PC-9 (cell line): ENCODE measurements at regions not wholly inside any gene's neighbourhood (a gene's known extent, or its start where the extent isn't known, plus 50 kb on each side); places are given as distances from the start of the nearest gene placed in this dataset.

Experiments
- BruUV-seq: library from RNA; stranded (reverse); fragments of 400-500 nt; replicated peaks from 2 replicates; lab custom pipeline; 2021; lab: Mats Ljungman, UMichigan
- CTCF ChIA-PET: fragments of 300-600 bp; sonication (Branson Sonifier 250); formaldehyde crosslinking; loops from one replicate; lab custom pipeline; 2022; ENCODE audit warnings: antibody characterized with exemption; lab: Charles Lee
- POLR2A ChIA-PET: fragments of 300-600 bp; sonication (Branson Sonifier 250); formaldehyde crosslinking; loops from one replicate; lab custom pipeline; 2022; ENCODE audit warnings: antibody characterized with exemption; ENCODE audit not compliant: unreplicated experiment; lab: Charles Lee
- DNase-seq, 2 experiments: peaks; one replicate each; pipeline versions ENCODE4 v3.0.0 to v3.0.0-alpha.2; 2015 to 2022; ENCODE audit warnings: mixed read lengths in 1 of 2
- H2AFZ ChIP-seq: fragments of 200-600 bp; sonication (generic); 2 replicates; pipeline ENCODE4 v1.8.1; 2017; ENCODE audit warnings: antibody characterized with exemption
- H3F3A ChIP-seq: fragments of 200-600 bp; sonication (generic); 2 replicates; pipeline ENCODE4 v1.8.1; 2017; ENCODE audit warnings: antibody characterized with exemption, mild to moderate bottlenecking, low read depth; ENCODE audit not compliant: insufficient read depth
- H3K27ac ChIP-seq: fragments of 200-600 bp; sonication (generic); 2 replicates; pipeline ENCODE4 v1.6.1; 2016; ENCODE audit warnings: mixed run types
- H3K27me3 ChIP-seq: fragments of 200-600 bp; sonication (generic); 2 replicates; pipeline ENCODE4 v1.6.1; 2016; ENCODE audit warnings: low read depth, mixed run types; ENCODE audit not compliant: insufficient read depth
- H3K36me3 ChIP-seq: fragments of 200-600 bp; sonication (generic); 2 replicates; pipeline ENCODE4 v1.6.1; 2016; ENCODE audit warnings: low read depth, mixed run types
- H3K4me1 ChIP-seq: fragments of 200-600 bp; sonication (generic); replicated peaks from 2 replicates; pipeline ENCODE4 v1.6.1; 2016; ENCODE audit warnings: mixed run types; ENCODE audit not compliant: insufficient read depth
- H3K4me2 ChIP-seq: fragments of 200-600 bp; sonication (generic); 2 replicates; pipeline ENCODE4 v1.6.1; 2017; ENCODE audit warnings: mixed run types
- H3K4me3 ChIP-seq: fragments of 200-600 bp; sonication (generic); 2 replicates; pipeline ENCODE4 v1.6.1; 2016; ENCODE audit warnings: mixed run types
- H3K79me2 ChIP-seq: fragments of 200-600 bp; sonication (generic); 2 replicates; pipeline ENCODE4 v1.6.1; 2017; ENCODE audit warnings: low read depth, mixed run types
- H3K9me2 ChIP-seq: fragments of 200-600 bp; sonication (generic); 2 replicates; pipeline ENCODE4 v1.8.1; 2017; ENCODE audit warnings: mild to moderate bottlenecking; ENCODE audit not compliant: insufficient read depth
- H3K9me3 ChIP-seq: fragments of 200-600 bp; sonication (generic); 2 replicates; pipeline ENCODE4 v1.8.1; 2016; ENCODE audit warnings: low read depth; ENCODE audit not compliant: insufficient read depth
- H4K20me1 ChIP-seq: fragments of 200-600 bp; sonication (generic); 2 replicates; pipeline ENCODE4 v1.8.1; 2017; ENCODE audit not compliant: insufficient read depth
- CTCF ChIP-seq: fragments of 200-600 bp; sonication (generic); conservative IDR thresholded peaks from 2 replicates; pipeline ENCODE4 v1.6.1; 2017; ENCODE audit warnings: mixed run types, antibody characterized with exemption, mild to moderate bottlenecking, moderate library complexity
- EZH2 ChIP-seq: fragments of 200-600 bp; sonication (generic); IDR thresholded peaks from 2 replicates; pipeline ENCODE4 v1.8.0; 2017; ENCODE audit warnings: antibody characterized with exemption, low read depth
- intact Hi-C: fragments of 100-400 bp; cut with micrococcal nuclease; formaldehyde crosslinking; loops from one replicate; pipeline ENCODE4 v1.10.0; 2022; ENCODE audit not compliant: unreplicated experiment

GRCh38 chr5:125181955-125182354, 435.5 kb upstream of the ZNF608 start:
- Histone ChIP-seq H3K27ac (no peak overlapping the region), H3F3A (no peaks in the 10 kb centered on the region), H3K9me2 (0 out of 2 replicates have a peak, but pooled peaks cover 4% of the 10 kb centered on the region), H3K79me2 (no peaks in the 10 kb centered on the region), H3K4me1 (0 out of 2 replicates have a peak, but pooled peaks cover 7% of the 10 kb centered on the region), H3K27me3 (no peaks in the 10 kb centered on the region), H3K4me3 (no peak overlapping the region), H3K9me3 (peaks cover 8% of the 10 kb centered on the region; the same call in 1 of the 2 replicates), H3K4me2 (no peak overlapping the region), H4K20me1 (no peaks in the 10 kb centered on the region), H3K36me3 (no peaks in the 10 kb centered on the region), H2AFZ (no peak overlapping the region)
- no TSS peak for BruUV-seq
- no peak for TF ChIP-seq CTCF
- TF ChIP-seq EZH2: no peak
- intact Hi-C loops: no loop called here
- POLR2A ChIA-PET: no interaction called here
- DNase-seq: no peak
- CTCF ChIA-PET: no interaction called here

- intact Hi-C loops: no loop called here
- Histone ChIP-seq H3K9me2 (0 out of 2 replicates have a peak, but pooled peaks cover 4% of the 10 kb centered on the region), H2AFZ (no peak overlapping the region), H3K27me3 (no peaks in the 10 kb centered on the region), H3K36me3 (no peaks in the 10 kb centered on the region), H3K4me2 (no peak overlapping the region), H4K20me1 (no peaks in the 10 kb centered on the region), H3K27ac (no peak overlapping the region), H3F3A (no peaks in the 10 kb centered on the region; the same call in 1 of the 2 replicates), H3K9me3 (no peaks in the 10 kb centered on the region), H3K4me1 (peaks cover 6% of the 10 kb centered on the region; the same call in 1 of the 2 replicates), H3K79me2 (no peaks in the 10 kb centered on the region), H3K4me3 (no peak overlapping the region)
- no peak for TF ChIP-seq EZH2
- TF ChIP-seq CTCF: no peak
- BruUV-seq: no TSS peak
- POLR2A ChIA-PET: no interaction called here
- DNase-seq: no peak
- CTCF ChIA-PET: no interaction called here
Measured at GRCh38 chr5:125185740-125186139, 439.3 kb upstream of the ZNF608 start.

- TF ChIP-seq EZH2 (no peak), CTCF (no peak)
Measured at GRCh38 chr5:125186911-125187375, 440.5 kb upstream of the ZNF608 start.

More at GRCh38 chr5:125186911-125187375, 440.5 kb upstream of the ZNF608 start:
- Histone ChIP-seq H3K4me2 (no peak overlapping the region), H3K9me3 (no peaks in the 10 kb centered on the region), H3K27me3 (no peaks in the 10 kb centered on the region), H3K27ac (no peak overlapping the region), H3K4me1 (no peaks in the 10 kb centered on the region; the same call in 1 of the 2 replicates), H3K36me3 (no peaks in the 10 kb centered on the region), H3K4me3 (no peak overlapping the region), H3K79me2 (no peaks in the 10 kb centered on the region), H3K9me2 (0 out of 2 replicates have a peak, but pooled peaks cover 4% of the 10 kb centered on the region), H3F3A (no peaks in the 10 kb centered on the region; the same call in 1 of the 2 replicates), H4K20me1 (no peaks in the 10 kb centered on the region), H2AFZ (no peak overlapping the region)
- intact Hi-C loops: no loop called here
- ChIA-PET POLR2A (no interaction called here), CTCF (no interaction called here)
- no peak for DNase-seq
- no TSS peak for BruUV-seq
